ENCODE measurements at regions not wholly inside any gene's neighbourhood (a gene's known extent, or its start where the extent isn't known, plus 50 kb on each side); places are given as distances from the start of the nearest gene placed in this dataset.

DNA sequence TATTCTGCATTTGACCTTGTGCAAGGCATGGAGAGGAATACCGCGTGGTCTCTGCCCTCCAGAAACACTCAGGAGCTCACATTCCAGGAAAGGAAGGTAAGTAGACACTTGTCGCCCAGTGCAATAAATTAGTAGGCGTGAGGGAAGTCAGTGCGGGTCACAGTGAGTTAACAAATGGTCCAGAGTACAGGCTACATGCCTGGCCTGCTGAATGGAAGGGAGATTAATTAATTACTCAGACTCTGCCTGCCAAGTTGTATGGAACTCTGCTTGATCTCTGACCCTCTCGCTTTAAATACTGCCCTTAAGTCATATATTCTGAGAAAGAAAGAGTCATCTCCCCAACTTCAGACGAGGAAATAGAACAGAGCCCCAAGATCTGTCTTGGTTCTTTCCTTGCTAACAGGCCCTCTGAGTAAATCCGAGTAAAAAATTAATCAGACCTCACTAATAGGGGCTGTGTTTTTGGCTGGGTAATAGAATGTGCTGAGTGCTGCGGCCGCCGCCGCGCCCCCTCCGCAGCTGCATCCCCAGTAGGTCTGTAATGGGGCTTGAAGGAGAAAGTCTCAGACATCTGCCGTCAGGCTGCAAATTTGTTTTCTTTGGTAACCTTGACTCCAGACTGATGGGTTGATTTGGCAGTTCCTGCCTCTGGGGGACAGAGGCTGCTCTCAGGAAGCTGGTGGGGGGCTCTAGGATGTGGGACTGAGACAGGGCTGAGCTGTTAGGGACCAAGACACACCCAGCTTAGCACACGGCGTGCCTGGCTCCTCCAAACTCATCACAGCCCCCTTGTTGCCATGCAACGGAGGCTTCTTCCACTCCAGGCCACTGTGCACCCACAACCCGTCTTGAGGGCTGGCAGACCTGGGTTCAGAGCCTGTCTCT, 144.4 kb downstream of the NSG2 start:
- TF ChIP-seq, protein P1, sequence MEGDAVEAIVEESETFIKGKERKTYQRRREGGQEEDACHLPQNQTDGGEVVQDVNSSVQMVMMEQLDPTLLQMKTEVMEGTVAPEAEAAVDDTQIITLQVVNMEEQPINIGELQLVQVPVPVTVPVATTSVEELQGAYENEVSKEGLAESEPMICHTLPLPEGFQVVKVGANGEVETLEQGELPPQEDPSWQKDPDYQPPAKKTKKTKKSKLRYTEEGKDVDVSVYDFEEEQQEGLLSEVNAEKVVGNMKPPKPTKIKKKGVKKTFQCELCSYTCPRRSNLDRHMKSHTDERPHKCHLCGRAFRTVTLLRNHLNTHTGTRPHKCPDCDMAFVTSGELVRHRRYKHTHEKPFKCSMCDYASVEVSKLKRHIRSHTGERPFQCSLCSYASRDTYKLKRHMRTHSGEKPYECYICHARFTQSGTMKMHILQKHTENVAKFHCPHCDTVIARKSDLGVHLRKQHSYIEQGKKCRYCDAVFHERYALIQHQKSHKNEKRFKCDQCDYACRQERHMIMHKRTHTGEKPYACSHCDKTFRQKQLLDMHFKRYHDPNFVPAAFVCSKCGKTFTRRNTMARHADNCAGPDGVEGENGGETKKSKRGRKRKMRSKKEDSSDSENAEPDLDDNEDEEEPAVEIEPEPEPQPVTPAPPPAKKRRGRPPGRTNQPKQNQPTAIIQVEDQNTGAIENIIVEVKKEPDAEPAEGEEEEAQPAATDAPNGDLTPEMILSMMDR (IDR thresholded peaks at IDR 0.05; ENCODE audit: poor library complexity) = no peak
- TF ChIP-seq EZH2 (IDR thresholded peaks at IDR 0.05; ENCODE audit: borderline replicate concordance) (no peak), EZH2phosphoT487 (IDR thresholded peaks at IDR 0.05; ENCODE audit: low read depth, severe bottlenecking, unreplicated experiment) (no peak)
